K562 (cell line): ENCODE measurements at regions not wholly inside any gene's neighbourhood (a gene's known extent, or its start where the extent isn't known, plus 50 kb on each side); places are given as distances from the start of the nearest gene placed in this dataset.

Experiments
- ATAC-seq: fragments of 200-7000 bp; cut with Tn5 transposase; 3 replicates; pipeline ENCODE4 v1.9.1; 2020; ENCODE audit warnings: moderate library complexity
- BruUV-seq: library from RNA; stranded (reverse); fragments of 400-500 nt; replicated peaks from 2 replicates; lab custom pipeline; 2021; lab: Mats Ljungman, UMichigan
- CTCF ChIA-PET: fragments of 300-600 bp; formaldehyde crosslinking; extraction: SDS; loops from one replicate; lab custom pipeline; 2021; ENCODE audit warnings: low intra/inter-chr PET ratio; lab: Yijun Ruan, JAX
- POLR2A ChIA-PET: fragments of 300-600, 350-650 bp; sonication (Branson Sonifier 250); formaldehyde crosslinking; extraction: SDS; loops from one replicate; lab custom pipeline; 2021; ENCODE audit warnings: antibody characterized with exemption, inconsistent platforms; lab: Yijun Ruan, JAX
- DNase-seq, 4 experiments: peaks; one replicate each; pipeline versions ENCODE4 v3.0.0 to v3.0.0-alpha.2; 2011 to 2018; ENCODE audit warnings: low spot score in 3 of 4, mixed read lengths in 3 of 4; ENCODE audit errors: extremely low read depth in 1 of 4
- FAIRE-seq: peaks from 2 replicates; lab custom pipeline; 2011; peaks lifted over from hg19 to GRCh38; lab: Jason Lieb, UNC
- H2AFZ ChIP-seq: 2 replicates; pipeline ENCODE4 v1.6.0; 2011; ENCODE audit warnings: low read depth, low read length, control low read depth, inconsistent platforms
- H3K27ac ChIP-seq: fragments of 200-600 bp; 3 replicates; pipeline ENCODE4 v1.8.0; 2011; ENCODE audit warnings: low read depth, mild to moderate bottlenecking, control low read depth, inconsistent platforms, low read length, moderate library complexity, mixed read lengths; ENCODE audit errors: extremely low read depth
- H3K27me3 ChIP-seq, 2 experiments: fragments of 300-600 bp in 1 of 2; 2 replicates in 1 of 2; 3 replicates in 1 of 2; pipeline versions ENCODE4 v1.6.0 to v1.8.0; 2011; ENCODE audit warnings: inconsistent platforms in 2 of 2, low read length in 2 of 2, mild to moderate bottlenecking in 1 of 2, mixed read lengths in 1 of 2, moderate library complexity in 1 of 2; ENCODE audit not compliant: control insufficient read depth in 2 of 2, insufficient read depth in 2 of 2
- H3K36me3 ChIP-seq: fragments of 300-600 bp; 3 replicates; pipeline ENCODE4 v1.8.0; 2011; ENCODE audit warnings: mild to moderate bottlenecking, low read length, inconsistent platforms; ENCODE audit not compliant: control insufficient read depth, insufficient read depth
- H3K4me1 ChIP-seq, 2 experiments: fragments of 200-600 bp in 1 of 2; replicated peaks in 1 of 2; 2 replicates in 1 of 2; 3 replicates in 1 of 2; pipeline versions ENCODE4 v1.5.1 to v1.8.0; 2011; ENCODE audit warnings: inconsistent platforms in 2 of 2, low read length in 2 of 2, mild to moderate bottlenecking in 1 of 2, mixed read lengths in 1 of 2, moderate library complexity in 1 of 2; ENCODE audit not compliant: control insufficient read depth in 2 of 2, insufficient read depth in 2 of 2
- H3K4me2 ChIP-seq: 2 replicates; pipeline ENCODE4 v1.6.1; 2011; ENCODE audit warnings: low read length, control low read depth, inconsistent platforms, mixed read lengths; ENCODE audit not compliant: insufficient read depth
- H3K4me3 ChIP-seq: fragments of 200-600 bp; sonication (generic), shearing (Covaris generic); 2 replicates; pipeline ENCODE4 v1.5.1; 2016; ENCODE audit warnings: control low read depth, inconsistent platforms
- H3K79me2 ChIP-seq: fragments of 200-600 bp; 3 replicates; pipeline ENCODE4 v1.8.0; 2011; ENCODE audit warnings: low read length, inconsistent platforms; ENCODE audit not compliant: control insufficient read depth, insufficient read depth
- H3K9ac ChIP-seq, 2 experiments: 2 replicates each; pipeline versions ENCODE4 v1.6.0 to v1.6.1; 2011; ENCODE audit warnings: low read depth in 2 of 2, low read length in 2 of 2, control low read depth in 1 of 2, inconsistent platforms in 1 of 2, mild to moderate bottlenecking in 1 of 2, mixed read lengths in 1 of 2; ENCODE audit not compliant: insufficient read depth in 1 of 2
- H3K9me1 ChIP-seq: one replicate; pipeline ENCODE4 v1.6.0; 2011; ENCODE audit warnings: inconsistent platforms, mild to moderate bottlenecking, low read length, moderate library complexity; ENCODE audit not compliant: control insufficient read depth, insufficient read depth
- H3K9me3 ChIP-seq: replicated peaks from 2 replicates; pipeline ENCODE4 v1.5.1; 2011; ENCODE audit warnings: low read depth, low read length, inconsistent platforms; ENCODE audit not compliant: control insufficient read depth, insufficient read depth
- H4K20me1 ChIP-seq: replicated peaks from 2 replicates; pipeline ENCODE4 v1.6.1; 2011; ENCODE audit warnings: low read length, inconsistent platforms, mixed read lengths; ENCODE audit not compliant: control insufficient read depth, insufficient read depth
- KLF6 ChIP-seq: fragments of 250-450 bp; sonication (Bioruptor Pico); IDR thresholded peaks from 2 replicates; pipeline ENCODE4 v1.4.0; 2020; ENCODE audit warnings: mild to moderate bottlenecking, moderate library complexity, borderline replicate concordance
- MYC ChIP-seq, 2 experiments: fragments of 250-450 bp in 1 of 2; sonication (Bioruptor Pico) in 1 of 2; IDR thresholded peaks; 2 replicates each; pipeline versions ENCODE4 v1.5.1 to v1.6.1; 2012 to 2021; ENCODE audit warnings: low read depth in 2 of 2, borderline replicate concordance in 1 of 2, improper control_type of control experiment in 1 of 2, low read length in 1 of 2, mild to moderate bottlenecking in 1 of 2, moderate library complexity in 1 of 2
- POLR2AphosphoS2 ChIP-seq: IDR thresholded peaks from 2 replicates; pipeline ENCODE4 v1.6.1; 2012; ENCODE audit warnings: low read length, improper control_type of control experiment
- VEZF1 ChIP-seq: fragments of 200-800 bp; sonication (Bioruptor generic); IDR thresholded peaks from 2 replicates; pipeline ENCODE4 v1.6.1; 2017; ENCODE audit warnings: missing genetic modification characterization, missing compliant biosample characterization
- ZBTB43 ChIP-seq: sonication (generic); formaldehyde crosslinking; IDR thresholded peaks from 2 replicates; pipeline ENCODE4 v1.8.0; 2023; ENCODE audit warnings: mild to moderate bottlenecking, missing genetic modification reagents
- ZNF274 ChIP-seq: IDR thresholded peaks from 2 replicates; pipeline ENCODE4 v1.6.1; 2011; ENCODE audit warnings: low read depth, mild to moderate bottlenecking, low read length, moderate library complexity, borderline replicate concordance
- ZNF407 ChIP-seq: fragments of 450-650 bp; IDR thresholded peaks from 2 replicates; pipeline ENCODE4 v1.6.1; 2016; ENCODE audit warnings: low read depth
- WGBS: fragments of 100-300 bp; shearing (Covaris generic); methylation state at CpG from one replicate; pipeline ENCODE4 v1.1.6; 2016; ENCODE audit warnings: low coverage, mixed read lengths; ENCODE audit not compliant: insufficient coverage; ENCODE audit errors: missing lambda C conversion rate; 5-methylcytosine and 5-hydroxymethylcytosine counted together
- in situ Hi-C: fragments of 300-500 bp; cut with MboI; formaldehyde crosslinking; loops from 4 replicates; pipeline ENCODE4 v1.15.0; 2018; ENCODE audit warnings: inconsistent platforms, mixed read lengths
- intact Hi-C: fragments of 100-400 bp; cut with micrococcal nuclease; formaldehyde crosslinking; loops from 2 replicates; pipeline ENCODE4 v1.14.2; 2022

GRCh38 chr9:108609227-108609896 is 246.4 kb downstream of the ACTL7B start:
- intact Hi-C loops (no loop called here), in situ Hi-C loops (no loop called here)
- 0% methylated on average over 4 of the region's 4 CpGs for WGBS
- H3K79me2 ChIP-seq: no peaks in the 10 kb centered on the region
- BruUV-seq: no TSS peak
- H3K9ac ChIP-seq: no peak overlapping the region
- no peaks in the 10 kb centered on the region for H3K36me3 ChIP-seq
- no peak overlapping the region for H3K4me2 ChIP-seq
- H4K20me1 ChIP-seq: no peaks in the 10 kb centered on the region
- no peaks in the 10 kb centered on the region for H3K9me1 ChIP-seq
- no peaks in the 10 kb centered on the region for H3K4me1 ChIP-seq
- H3K9me3 ChIP-seq: no peaks in the 10 kb centered on the region
- H2AFZ ChIP-seq: no peak overlapping the region
- CTCF ChIA-PET: no interaction called here
- FAIRE-seq (no peak), DNase-seq (no peak), ATAC-seq (no peak)
- POLR2A ChIA-PET: interaction anchor here (0.9 kb wide), 1 partner anchor 19 kb away, joined by 3 read pairs; no protein-coding TSS in a partner anchor
- no peak overlapping the region for H3K4me3 ChIP-seq
- no peak overlapping the region for H3K27ac ChIP-seq
- H3K27me3 ChIP-seq: no peaks in the 10 kb centered on the region
- TF ChIP-seq KLF6 (no peak), MYC (IDR thresholded peaks at IDR 0.05; ENCODE audit: low read depth, low read length) (no peak), MYC (CRISPR knock-in tag; IDR thresholded peaks at IDR 0.05; ENCODE audit: borderline replicate concordance, low read depth) (no peak), POLR2AphosphoS2 (no peak), VEZF1 (CRISPR knock-in tag) (no peak), ZBTB43 (CRISPR knock-in tag) (no peak), ZNF407 (no peak), ZNF274 (no peak)
